K562 (cell line): ENCODE measurements at regions not wholly inside any gene's neighbourhood (a gene's known extent, or its start where the extent isn't known, plus 50 kb on each side); places are given as distances from the start of the nearest gene placed in this dataset.

Experiments used
- BRCA1 ChIP-seq, 2 experiments: fragments of 450-650 bp in 1 of 2; sonication (generic) in 1 of 2; formaldehyde crosslinking in 1 of 2; IDR thresholded peaks; 2 replicates each; pipeline versions ENCODE4 v1.5.0 to v1.6.1; 2017 to 2020; ENCODE audit warnings: mild to moderate bottlenecking in 1 of 2, missing genetic modification reagents in 1 of 2
- NUFIP1 ChIP-seq: fragments of 450-650 bp; IDR thresholded peaks from 2 replicates; pipeline ENCODE4 v1.6.1; 2018; ENCODE audit not compliant: partially characterized antibody
- POLR2A ChIP-seq: fragments of 450-650 bp; conservative IDR thresholded peaks from 2 replicates; pipeline ENCODE4 v1.6.1; 2016
- RFX7 ChIP-seq: fragments of 250-450 bp; sonication (Bioruptor Pico); IDR thresholded peaks from 2 replicates; pipeline ENCODE4 v1.5.1; 2021; ENCODE audit warnings: mild to moderate bottlenecking
- SP1 ChIP-seq: sonication (generic); formaldehyde crosslinking; IDR thresholded peaks from 2 replicates; pipeline ENCODE4 v1.8.1; 2022; ENCODE audit warnings: mild to moderate bottlenecking, missing genetic modification reagents
- ZNF644 ChIP-seq: fragments of 200-800 bp; sonication (Bioruptor generic); IDR thresholded peaks from 2 replicates; pipeline ENCODE4 v1.6.1; 2016; ENCODE audit warnings: low read depth, missing genetic modification characterization, missing compliant biosample characterization

GRCh38 chr2:41597680-41598079 lies 450.1 kb upstream of the PKDCC start:
- TF ChIP-seq ZNF644 = no peak
- TF ChIP-seq SP1 (CRISPR knock-in tag) = no peak
- TF ChIP-seq POLR2A = no peak
- no peak for TF ChIP-seq BRCA1 (IDR thresholded peaks at IDR 0.05)
- TF ChIP-seq BRCA1 (CRISPR knock-in tag; IDR thresholded peaks at IDR 0.05) = no peak
- no peak for TF ChIP-seq RFX7 (CRISPR knock-in tag)
- no peak for TF ChIP-seq NUFIP1
